ENCODE measurements at regions not wholly inside any gene's neighbourhood (a gene's known extent, or its start where the extent isn't known, plus 50 kb on each side); places are given as distances from the start of the nearest gene placed in this dataset.

DNA sequence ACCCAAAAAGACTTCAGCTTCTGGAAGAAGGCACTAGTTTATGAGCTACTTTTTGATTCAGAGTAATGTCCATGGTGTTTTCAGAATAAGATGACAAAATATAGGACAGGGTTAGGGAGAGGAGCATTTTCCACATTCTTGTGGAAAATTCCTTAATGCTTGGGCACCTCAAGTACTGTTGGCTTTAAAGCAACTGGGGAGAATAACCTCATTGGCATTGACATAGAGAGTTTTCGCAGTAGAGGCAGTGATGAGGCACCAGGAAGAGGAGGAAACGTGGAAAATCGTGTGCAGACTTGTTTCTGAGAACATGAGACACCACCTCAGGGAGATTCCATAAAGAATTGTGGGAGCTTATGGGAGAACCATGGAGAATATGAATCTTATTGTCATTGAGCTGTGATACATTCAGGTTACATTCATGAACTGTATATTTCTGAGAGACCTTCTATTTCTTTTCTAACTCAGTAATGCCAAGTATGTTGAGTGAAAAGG lies 929.0 kb upstream of the NRXN1 start:
- ChIA-PET POLR2A (no interaction called here), CTCF (no interaction called here)
- TF ChIP-seq ZNF311 (tag by site-specific recombination; IDR thresholded peaks at IDR 0.05; ENCODE audit: borderline replicate concordance) (no peak), ZBTB8A (tag by site-specific recombination; IDR thresholded peaks at IDR 0.05) (no peak), TCF7L2 (IDR thresholded peaks at IDR 0.05; ENCODE audit: borderline replicate concordance, low read depth, low read length) (no peak), SCRT2 (tag by site-specific recombination; IDR thresholded peaks at IDR 0.05) (no peak), SETDB1 (IDR thresholded peaks at IDR 0.05; ENCODE audit: insufficient read length, low read length) (no peak), ZBTB17 (tag by site-specific recombination; IDR thresholded peaks at IDR 0.05) (no peak), ZNF529 (tag by site-specific recombination; IDR thresholded peaks at IDR 0.05; ENCODE audit: insufficient replicate concordance) (no peak), ZNF114 (tag by site-specific recombination; IDR thresholded peaks at IDR 0.05) (no peak)
- TF ChIP-seq, protein P1, sequence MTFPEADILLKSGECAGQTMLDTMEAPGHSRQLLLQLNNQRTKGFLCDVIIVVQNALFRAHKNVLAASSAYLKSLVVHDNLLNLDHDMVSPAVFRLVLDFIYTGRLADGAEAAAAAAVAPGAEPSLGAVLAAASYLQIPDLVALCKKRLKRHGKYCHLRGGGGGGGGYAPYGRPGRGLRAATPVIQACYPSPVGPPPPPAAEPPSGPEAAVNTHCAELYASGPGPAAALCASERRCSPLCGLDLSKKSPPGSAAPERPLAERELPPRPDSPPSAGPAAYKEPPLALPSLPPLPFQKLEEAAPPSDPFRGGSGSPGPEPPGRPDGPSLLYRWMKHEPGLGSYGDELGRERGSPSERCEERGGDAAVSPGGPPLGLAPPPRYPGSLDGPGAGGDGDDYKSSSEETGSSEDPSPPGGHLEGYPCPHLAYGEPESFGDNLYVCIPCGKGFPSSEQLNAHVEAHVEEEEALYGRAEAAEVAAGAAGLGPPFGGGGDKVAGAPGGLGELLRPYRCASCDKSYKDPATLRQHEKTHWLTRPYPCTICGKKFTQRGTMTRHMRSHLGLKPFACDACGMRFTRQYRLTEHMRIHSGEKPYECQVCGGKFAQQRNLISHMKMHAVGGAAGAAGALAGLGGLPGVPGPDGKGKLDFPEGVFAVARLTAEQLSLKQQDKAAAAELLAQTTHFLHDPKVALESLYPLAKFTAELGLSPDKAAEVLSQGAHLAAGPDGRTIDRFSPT (tag by site-specific recombination; IDR thresholded peaks at IDR 0.05), result no peak
- TF ChIP-seq, protein P2, sequence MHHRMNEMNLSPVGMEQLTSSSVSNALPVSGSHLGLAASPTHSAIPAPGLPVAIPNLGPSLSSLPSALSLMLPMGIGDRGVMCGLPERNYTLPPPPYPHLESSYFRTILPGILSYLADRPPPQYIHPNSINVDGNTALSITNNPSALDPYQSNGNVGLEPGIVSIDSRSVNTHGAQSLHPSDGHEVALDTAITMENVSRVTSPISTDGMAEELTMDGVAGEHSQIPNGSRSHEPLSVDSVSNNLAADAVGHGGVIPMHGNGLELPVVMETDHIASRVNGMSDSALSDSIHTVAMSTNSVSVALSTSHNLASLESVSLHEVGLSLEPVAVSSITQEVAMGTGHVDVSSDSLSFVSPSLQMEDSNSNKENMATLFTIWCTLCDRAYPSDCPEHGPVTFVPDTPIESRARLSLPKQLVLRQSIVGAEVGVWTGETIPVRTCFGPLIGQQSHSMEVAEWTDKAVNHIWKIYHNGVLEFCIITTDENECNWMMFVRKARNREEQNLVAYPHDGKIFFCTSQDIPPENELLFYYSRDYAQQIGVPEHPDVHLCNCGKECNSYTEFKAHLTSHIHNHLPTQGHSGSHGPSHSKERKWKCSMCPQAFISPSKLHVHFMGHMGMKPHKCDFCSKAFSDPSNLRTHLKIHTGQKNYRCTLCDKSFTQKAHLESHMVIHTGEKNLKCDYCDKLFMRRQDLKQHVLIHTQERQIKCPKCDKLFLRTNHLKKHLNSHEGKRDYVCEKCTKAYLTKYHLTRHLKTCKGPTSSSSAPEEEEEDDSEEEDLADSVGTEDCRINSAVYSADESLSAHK (tag by site-specific recombination; IDR thresholded peaks at IDR 0.05), result no peak
- Histone ChIP-seq H3K27ac (ENCODE audit: extremely low read depth, low read depth, low read length) (no peak overlapping the region), H3K9me3 (ENCODE audit: control insufficient read depth, insufficient read depth, low read depth, low read length) (no peaks in the 10 kb centered on the region), H3K4me1 (ENCODE audit: control insufficient read depth, insufficient read depth, low read length) (no peaks in the 10 kb centered on the region), H3K4me3 (ENCODE audit: low read depth, low read length) (no peak overlapping the region), H3K36me3 (ENCODE audit: control insufficient read depth in 2 of 2, insufficient read depth in 1 of 2, low read length in 2 of 2) (no peaks in the 10 kb centered on the region)

DNA sequence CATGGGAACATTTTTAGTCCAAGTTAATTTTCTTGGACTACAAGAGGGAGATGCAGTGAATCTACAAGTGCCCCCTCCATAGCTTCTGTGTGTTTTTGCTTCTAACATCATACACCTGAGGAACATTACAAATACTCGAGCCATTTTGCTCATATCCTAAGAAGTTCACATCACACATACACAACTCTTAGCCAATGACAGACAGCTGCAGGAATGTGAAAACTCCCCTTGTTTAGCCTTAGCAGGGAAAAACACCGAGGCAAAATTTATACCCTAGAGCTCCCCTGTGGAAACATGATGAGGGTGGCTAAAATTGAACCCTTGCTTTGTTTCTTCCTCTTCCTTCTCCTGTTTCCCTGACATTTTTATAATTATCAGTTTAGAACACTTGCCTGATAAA lies 928.3 kb upstream of the NRXN1 start:
- Histone ChIP-seq H3K27ac (ENCODE audit: extremely low read depth, low read depth, low read length) (no peak overlapping the region), H3K4me3 (ENCODE audit: low read depth, low read length) (no peak overlapping the region), H3K4me1 (ENCODE audit: control insufficient read depth, insufficient read depth, low read length) (no peaks in the 10 kb centered on the region), H3K36me3 (ENCODE audit: control insufficient read depth in 2 of 2, insufficient read depth in 1 of 2, low read length in 2 of 2) (no peaks in the 10 kb centered on the region), H3K9me3 (ENCODE audit: control insufficient read depth, insufficient read depth, low read depth, low read length) (no peaks in the 10 kb centered on the region)
- CTCF ChIA-PET, result no interaction called here
- TF ChIP-seq ZXDB (tag by site-specific recombination; IDR thresholded peaks at IDR 0.05) (no peak), KLF8 (tag by site-specific recombination; IDR thresholded peaks at IDR 0.05) (no peak), ZNF248 (tag by site-specific recombination; IDR thresholded peaks at IDR 0.05) (no peak), ZNF670 (tag by site-specific recombination; IDR thresholded peaks at IDR 0.05; ENCODE audit: low read depth) (no peak), ZNF426 (tag by site-specific recombination; IDR thresholded peaks at IDR 0.05) (no peak), ZNF16 (tag by site-specific recombination; IDR thresholded peaks at IDR 0.05; ENCODE audit: low read depth) (no peak), KLF9 (tag by site-specific recombination; IDR thresholded peaks at IDR 0.05; ENCODE audit: low read depth) (no peak), ZNF510 (tag by site-specific recombination; IDR thresholded peaks at IDR 0.05; ENCODE audit: insufficient replicate concordance) (no peak), ZNF423 (tag by site-specific recombination; IDR thresholded peaks at IDR 0.05) (no peak), ZNF157 (tag by site-specific recombination; IDR thresholded peaks at IDR 0.05) (no peak)
- POLR2A ChIA-PET, result no interaction called here
